ENCODE measurements at regions not wholly inside any gene's neighbourhood (a gene's known extent, or its start where the extent isn't known, plus 50 kb on each side); places are given as distances from the start of the nearest gene placed in this dataset.
A peak's percentile ranks its signal among the peaks of the same experiment; 100 is the strongest.

DNA sequence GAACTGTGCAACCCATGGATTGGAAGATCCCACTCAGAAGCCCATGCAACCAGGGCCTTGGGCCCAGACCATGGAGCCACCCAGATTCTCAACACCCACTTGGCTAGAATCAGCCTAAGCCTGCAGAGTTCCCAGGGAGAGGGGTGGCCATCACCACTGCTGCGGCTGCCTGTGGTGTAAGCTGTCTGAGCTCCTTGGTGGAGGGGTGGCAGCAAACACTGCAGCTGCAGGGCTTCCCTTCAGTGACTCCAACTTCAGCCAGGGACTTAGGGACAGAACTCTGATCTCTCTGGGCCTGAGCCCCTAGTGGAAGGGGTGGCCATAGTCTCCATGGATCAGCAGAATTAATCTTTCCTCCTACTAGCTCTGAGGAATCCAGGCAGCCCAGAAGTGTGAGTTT is 72.5 kb downstream of the RAD51AP2 start:
- no peak overlapping the region for H3K4me3 ChIP-seq (ENCODE audit: insufficient read depth, low read depth, low read length)
- no peak for FAIRE-seq
- H3K36me3 ChIP-seq (ENCODE audit: insufficient read depth, low read length), result no peaks in the 10 kb centered on the region
- TF ChIP-seq CTCF (IDR thresholded peaks at IDR 0.05; ENCODE audit: insufficient read depth, low read depth, low read length), result no peak
- H3K4me2 ChIP-seq (ENCODE audit: low read length), result no peak overlapping the region
- H2AFZ ChIP-seq (ENCODE audit: low read depth, low read length), result no peak overlapping the region
- H3K9ac ChIP-seq (ENCODE audit: low read length), result no peak overlapping the region
- Mint-ChIP-seq H3K36me3 (ENCODE audit: low read depth, unreplicated experiment) (no peaks in the 10 kb centered on the region), H3K9me3 (ENCODE audit: unreplicated experiment) (peaks cover 7% of the 10 kb centered on the region), H3K4me1 (ENCODE audit: low read depth, unreplicated experiment) (peaks cover 3% of the 10 kb centered on the region), H3K4me3 (ENCODE audit: unreplicated experiment) (no peak overlapping the region), H3K27me3 (ENCODE audit: low read depth, unreplicated experiment) (no peaks in the 10 kb centered on the region), H3K27ac (ENCODE audit: unreplicated experiment) (no peak overlapping the region)
- no peaks in the 10 kb centered on the region for H3K79me2 ChIP-seq (ENCODE audit: insufficient read depth, low read length)
- no peaks in the 10 kb centered on the region for H4K20me1 ChIP-seq (ENCODE audit: insufficient read depth, low read length)
- no peaks in the 10 kb centered on the region for H3K9me3 ChIP-seq (ENCODE audit: insufficient read depth, low read depth, low read length)
- no peak for DNase-seq (ENCODE audit: low read depth)
- H3K27me3 ChIP-seq (ENCODE audit: insufficient read depth, low read length), result no peaks in the 10 kb centered on the region
- H3K4me1 ChIP-seq (ENCODE audit: insufficient read depth, low read length), result peaks cover 15% of the 10 kb centered on the region
- H3K27ac ChIP-seq (ENCODE audit: low read depth, low read length), result no peak overlapping the region

DNA sequence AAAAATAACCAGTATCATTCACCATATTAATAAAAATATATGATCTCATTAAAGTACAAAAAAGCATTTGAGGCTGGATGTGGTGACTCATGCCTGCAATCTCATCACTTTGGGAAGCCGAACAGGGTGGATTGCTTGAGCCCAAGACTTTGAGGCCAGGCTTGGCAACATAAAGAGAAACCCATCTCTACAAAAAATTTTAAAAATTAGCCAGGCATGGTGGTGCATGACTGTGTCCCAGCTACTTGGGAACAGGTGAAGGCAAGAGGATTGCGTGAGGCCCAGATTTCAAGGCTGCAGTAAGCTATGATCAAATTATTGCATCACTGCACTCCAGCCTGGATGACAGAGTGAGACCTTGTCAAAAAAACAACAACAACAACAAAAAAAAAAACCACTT is 75.9 kb downstream of the RAD51AP2 start:
- Histone ChIP-seq H3K9me3 (ENCODE audit: insufficient read depth, low read depth, low read length) (no peaks in the 10 kb centered on the region), H3K9ac (ENCODE audit: low read length) (no peak overlapping the region), H3K4me1 (ENCODE audit: insufficient read depth, low read length) (peaks cover 15% of the 10 kb centered on the region), H3K4me2 (ENCODE audit: low read length) (peak overlapping the region; percentile 75), H3K27ac (ENCODE audit: low read depth, low read length) (peak overlapping the region; percentile 53), H2AFZ (ENCODE audit: low read depth, low read length) (no peak overlapping the region), H3K27me3 (ENCODE audit: insufficient read depth, low read length) (no peaks in the 10 kb centered on the region), H3K36me3 (ENCODE audit: insufficient read depth, low read length) (no peaks in the 10 kb centered on the region), H4K20me1 (ENCODE audit: insufficient read depth, low read length) (no peaks in the 10 kb centered on the region), H3K79me2 (ENCODE audit: insufficient read depth, low read length) (no peaks in the 10 kb centered on the region), H3K4me3 (ENCODE audit: insufficient read depth, low read depth, low read length) (no peak overlapping the region)
- peak; percentile 76 for DNase-seq (ENCODE audit: low read depth)
- H3K36me3 Mint-ChIP-seq (ENCODE audit: low read depth, unreplicated experiment), result no peaks in the 10 kb centered on the region
- H3K9me3 Mint-ChIP-seq (ENCODE audit: unreplicated experiment), result no peaks in the 10 kb centered on the region
- peaks cover 3% of the 10 kb centered on the region for H3K4me1 Mint-ChIP-seq (ENCODE audit: low read depth, unreplicated experiment)
- FAIRE-seq, result no peak
- H3K27me3 Mint-ChIP-seq (ENCODE audit: low read depth, unreplicated experiment), result no peaks in the 10 kb centered on the region
- H3K4me3 Mint-ChIP-seq (ENCODE audit: unreplicated experiment), result no peak overlapping the region
- H3K27ac Mint-ChIP-seq (ENCODE audit: unreplicated experiment), result no peak overlapping the region
- TF ChIP-seq CTCF (IDR thresholded peaks at IDR 0.05; ENCODE audit: insufficient read depth, low read depth, low read length) (no peak), EZH2 (IDR thresholded peaks at IDR 0.05; ENCODE audit: insufficient read depth, low read length) (no peak)

GRCh38 chr2:17441790-17442189 is 76.5 kb downstream of the RAD51AP2 start:
- peaks cover 3% of the 10 kb centered on the region for H3K4me1 Mint-ChIP-seq (ENCODE audit: low read depth, unreplicated experiment)
- peak overlapping the region; percentile 53 for H3K27ac ChIP-seq (ENCODE audit: low read depth, low read length)
- peak overlapping the region; percentile 75 for H3K4me2 ChIP-seq (ENCODE audit: low read length)
- no peaks in the 10 kb centered on the region for H3K36me3 Mint-ChIP-seq (ENCODE audit: low read depth, unreplicated experiment)
- H3K4me3 ChIP-seq (ENCODE audit: insufficient read depth, low read depth, low read length), result no peak overlapping the region
- H4K20me1 ChIP-seq (ENCODE audit: insufficient read depth, low read length), result no peaks in the 10 kb centered on the region
- H3K79me2 ChIP-seq (ENCODE audit: insufficient read depth, low read length), result no peaks in the 10 kb centered on the region
- no peak overlapping the region for H3K27ac Mint-ChIP-seq (ENCODE audit: unreplicated experiment)
- no peaks in the 10 kb centered on the region for H3K9me3 ChIP-seq (ENCODE audit: insufficient read depth, low read depth, low read length)
- H3K27me3 Mint-ChIP-seq (ENCODE audit: low read depth, unreplicated experiment), result no peaks in the 10 kb centered on the region
- TF ChIP-seq CTCF (IDR thresholded peaks at IDR 0.05; ENCODE audit: insufficient read depth, low read depth, low read length) (no peak), EZH2 (IDR thresholded peaks at IDR 0.05; ENCODE audit: insufficient read depth, low read length) (no peak)
- H3K9me3 Mint-ChIP-seq (ENCODE audit: unreplicated experiment), result no peaks in the 10 kb centered on the region
- peak overlapping the region; percentile 62 for H3K9ac ChIP-seq (ENCODE audit: low read length)
- peak; percentile 39 for DNase-seq (ENCODE audit: low read depth)
- H3K4me3 Mint-ChIP-seq (ENCODE audit: unreplicated experiment), result no peak overlapping the region
- no peak for FAIRE-seq
- no peaks in the 10 kb centered on the region for H3K27me3 ChIP-seq (ENCODE audit: insufficient read depth, low read length)
- peak overlapping the region; percentile 50 for H2AFZ ChIP-seq (ENCODE audit: low read depth, low read length)
- no peaks in the 10 kb centered on the region for H3K36me3 ChIP-seq (ENCODE audit: insufficient read depth, low read length)
- peaks cover 15% of the 10 kb centered on the region for H3K4me1 ChIP-seq (ENCODE audit: insufficient read depth, low read length)
